ENCODE measurements at regions not wholly inside any gene's neighbourhood (a gene's known extent, or its start where the extent isn't known, plus 50 kb on each side); places are given as distances from the start of the nearest gene placed in this dataset.

DNA sequence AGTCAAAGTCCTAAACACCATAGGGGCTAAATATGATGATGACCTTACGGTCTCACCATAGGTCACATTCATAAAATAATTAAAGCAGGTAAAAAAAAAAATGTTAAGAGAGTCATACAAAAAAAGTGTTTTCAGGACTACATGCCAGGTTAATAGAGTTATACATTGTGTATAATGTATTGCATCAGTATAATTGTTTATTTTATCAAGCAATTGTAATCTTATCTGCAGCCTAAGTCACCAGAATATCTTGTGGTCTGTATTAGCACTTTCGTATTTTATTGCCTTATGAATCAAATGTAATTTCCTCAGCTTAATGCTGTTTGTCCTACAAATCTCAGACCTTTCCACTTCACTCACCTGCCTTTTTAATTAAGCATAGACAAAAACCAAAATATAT is 972.9 kb upstream of the PCDH20 start:
- TF ChIP-seq, protein P1, sequence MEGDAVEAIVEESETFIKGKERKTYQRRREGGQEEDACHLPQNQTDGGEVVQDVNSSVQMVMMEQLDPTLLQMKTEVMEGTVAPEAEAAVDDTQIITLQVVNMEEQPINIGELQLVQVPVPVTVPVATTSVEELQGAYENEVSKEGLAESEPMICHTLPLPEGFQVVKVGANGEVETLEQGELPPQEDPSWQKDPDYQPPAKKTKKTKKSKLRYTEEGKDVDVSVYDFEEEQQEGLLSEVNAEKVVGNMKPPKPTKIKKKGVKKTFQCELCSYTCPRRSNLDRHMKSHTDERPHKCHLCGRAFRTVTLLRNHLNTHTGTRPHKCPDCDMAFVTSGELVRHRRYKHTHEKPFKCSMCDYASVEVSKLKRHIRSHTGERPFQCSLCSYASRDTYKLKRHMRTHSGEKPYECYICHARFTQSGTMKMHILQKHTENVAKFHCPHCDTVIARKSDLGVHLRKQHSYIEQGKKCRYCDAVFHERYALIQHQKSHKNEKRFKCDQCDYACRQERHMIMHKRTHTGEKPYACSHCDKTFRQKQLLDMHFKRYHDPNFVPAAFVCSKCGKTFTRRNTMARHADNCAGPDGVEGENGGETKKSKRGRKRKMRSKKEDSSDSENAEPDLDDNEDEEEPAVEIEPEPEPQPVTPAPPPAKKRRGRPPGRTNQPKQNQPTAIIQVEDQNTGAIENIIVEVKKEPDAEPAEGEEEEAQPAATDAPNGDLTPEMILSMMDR (IDR thresholded peaks at IDR 0.05) = no peak
- TF ChIP-seq POLR2A (IDR thresholded peaks at IDR 0.05) = no peak

All from suprapubic skin (tissue), 3 donors.